ENCODE measurements at regions not wholly inside any gene's neighbourhood (a gene's known extent, or its start where the extent isn't known, plus 50 kb on each side); places are given as distances from the start of the nearest gene placed in this dataset.

DNA sequence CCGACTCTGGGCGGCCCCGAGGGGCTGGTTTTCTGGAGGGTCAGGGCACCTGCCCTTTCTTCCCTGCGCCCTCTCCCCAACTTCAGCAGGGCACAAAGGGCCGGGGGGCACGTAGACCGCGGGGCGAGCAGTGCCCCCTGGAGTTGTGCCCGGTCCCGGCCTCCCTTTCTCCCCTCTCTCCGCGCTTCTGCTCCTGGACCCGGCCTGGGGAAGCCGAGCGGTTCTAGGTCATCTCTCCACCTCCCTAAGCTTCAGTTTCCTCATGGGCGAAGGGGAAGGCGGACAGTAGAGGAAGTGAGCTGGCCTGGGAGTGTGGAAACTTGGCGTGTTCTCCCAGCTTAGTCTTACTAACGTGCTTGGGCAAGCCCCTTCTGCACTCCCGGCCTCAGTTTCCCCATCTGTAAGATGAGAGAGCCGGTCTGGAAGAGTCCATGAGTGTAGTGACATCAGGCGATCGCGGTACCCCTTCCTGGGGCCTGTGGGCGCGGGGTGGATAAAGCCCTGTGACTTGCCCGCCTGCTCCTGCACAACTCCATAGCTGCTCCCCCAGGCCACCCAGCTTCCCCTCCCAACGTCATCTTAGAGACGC is 158.6 kb upstream of the PARP11 start:
- H3K36me3 Mint-ChIP-seq (ENCODE audit: low read depth), result no peaks in the 10 kb centered on the region
- ChIA-PET POLR2A (interaction anchor here (0.7 to 1.5 kb wide), 5 partner anchors 30 to 244 kb away, joined by 3 to 5 read pairs (median 4); no protein-coding TSS in a partner anchor), CTCF (interaction anchor here (1.0 to 1.4 kb wide), 4 partner anchors 9 to 244 kb away, joined by 3 to 6 read pairs (median 4); no protein-coding TSS in a partner anchor)
- intact Hi-C loops (cut with micrococcal nuclease), result loop anchor here (10.0 kb wide), 1 partner anchor 147 kb away; no protein-coding TSS in a partner anchor
- TF ChIP-seq, protein P1, sequence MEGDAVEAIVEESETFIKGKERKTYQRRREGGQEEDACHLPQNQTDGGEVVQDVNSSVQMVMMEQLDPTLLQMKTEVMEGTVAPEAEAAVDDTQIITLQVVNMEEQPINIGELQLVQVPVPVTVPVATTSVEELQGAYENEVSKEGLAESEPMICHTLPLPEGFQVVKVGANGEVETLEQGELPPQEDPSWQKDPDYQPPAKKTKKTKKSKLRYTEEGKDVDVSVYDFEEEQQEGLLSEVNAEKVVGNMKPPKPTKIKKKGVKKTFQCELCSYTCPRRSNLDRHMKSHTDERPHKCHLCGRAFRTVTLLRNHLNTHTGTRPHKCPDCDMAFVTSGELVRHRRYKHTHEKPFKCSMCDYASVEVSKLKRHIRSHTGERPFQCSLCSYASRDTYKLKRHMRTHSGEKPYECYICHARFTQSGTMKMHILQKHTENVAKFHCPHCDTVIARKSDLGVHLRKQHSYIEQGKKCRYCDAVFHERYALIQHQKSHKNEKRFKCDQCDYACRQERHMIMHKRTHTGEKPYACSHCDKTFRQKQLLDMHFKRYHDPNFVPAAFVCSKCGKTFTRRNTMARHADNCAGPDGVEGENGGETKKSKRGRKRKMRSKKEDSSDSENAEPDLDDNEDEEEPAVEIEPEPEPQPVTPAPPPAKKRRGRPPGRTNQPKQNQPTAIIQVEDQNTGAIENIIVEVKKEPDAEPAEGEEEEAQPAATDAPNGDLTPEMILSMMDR (IDR thresholded peaks at IDR 0.05), result no peak
- H3K4me3 Mint-ChIP-seq, result peak overlapping the region; percentile 51
- no peaks in the 10 kb centered on the region for H3K9me3 Mint-ChIP-seq
- H3K27ac Mint-ChIP-seq, result no peak overlapping the region
- peaks cover 31% of the 10 kb centered on the region for H3K4me1 Mint-ChIP-seq (ENCODE audit: low read depth)
- ATAC-seq (no peak), DNase-seq (no peak)
- no peaks in the 10 kb centered on the region for H3K27me3 Mint-ChIP-seq

DNA sequence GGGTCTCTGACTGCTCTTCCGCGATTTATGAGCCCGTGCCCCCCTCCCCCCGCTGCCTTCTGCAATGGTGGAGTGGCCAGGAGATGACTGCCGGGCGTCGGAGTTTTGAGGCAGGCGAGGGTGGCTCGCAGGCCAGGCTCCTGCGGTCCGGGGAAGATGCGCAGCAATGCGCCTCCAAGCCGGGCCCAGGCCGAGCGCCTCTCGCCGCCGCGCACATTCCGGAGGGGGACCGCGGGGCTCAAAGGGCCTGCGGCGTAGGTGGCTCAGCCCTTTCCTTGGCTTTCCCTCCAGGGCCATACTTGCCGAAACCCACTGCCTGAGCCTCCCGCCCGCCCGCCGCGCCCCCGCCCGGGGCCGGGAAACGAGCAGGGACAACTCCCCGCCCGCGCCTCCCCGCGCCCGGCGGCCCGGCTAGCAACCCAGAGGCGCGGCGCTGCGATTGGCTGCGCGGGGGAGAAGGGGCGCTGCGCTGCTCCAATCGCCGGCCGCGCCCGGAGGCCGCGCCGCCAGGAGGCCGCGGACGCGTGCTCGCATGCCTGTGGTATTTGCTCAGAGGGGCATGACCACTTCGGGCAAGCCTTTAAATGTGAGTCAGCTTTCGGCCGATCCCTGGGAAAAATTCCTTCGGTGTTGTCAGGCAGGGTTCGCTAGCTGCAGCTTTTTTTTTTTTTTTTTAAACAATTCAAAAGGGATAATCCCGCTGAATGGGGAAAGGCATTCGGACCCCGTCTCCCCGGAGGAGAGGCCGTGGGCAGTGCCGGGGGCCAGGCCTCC is 157.9 kb upstream of the PARP11 start:
- ChIA-PET CTCF (interaction anchor here (0.7 to 5.9 kb wide), 4 partner anchors 7 to 246 kb away, joined by 3 to 30 read pairs (median 4); no protein-coding TSS in a partner anchor), POLR2A (interaction anchor here (1.0 to 1.5 kb wide), 3 partner anchors 30 to 267 kb away, joined by 3 to 4 read pairs (median 3); no protein-coding TSS in a partner anchor)
- peaks cover 37% of the 10 kb centered on the region for H3K4me1 Mint-ChIP-seq (ENCODE audit: low read depth)
- peak; percentile 77 for DNase-seq
- TF ChIP-seq, protein P1 (IDR thresholded peaks at IDR 0.05), result no peak
- peak overlapping the region; percentile 59 for H3K4me3 Mint-ChIP-seq
- peak; percentile 91 for ATAC-seq
- intact Hi-C loops (cut with micrococcal nuclease), result loop anchor here (10.0 kb wide), 1 partner anchor 146 kb away; no protein-coding TSS in a partner anchor
- peak overlapping the region; percentile 22 for H3K27ac Mint-ChIP-seq
- H3K27me3 Mint-ChIP-seq, result no peaks in the 10 kb centered on the region
- H3K9me3 Mint-ChIP-seq, result no peaks in the 10 kb centered on the region
- no peaks in the 10 kb centered on the region for H3K36me3 Mint-ChIP-seq (ENCODE audit: low read depth)

DNA sequence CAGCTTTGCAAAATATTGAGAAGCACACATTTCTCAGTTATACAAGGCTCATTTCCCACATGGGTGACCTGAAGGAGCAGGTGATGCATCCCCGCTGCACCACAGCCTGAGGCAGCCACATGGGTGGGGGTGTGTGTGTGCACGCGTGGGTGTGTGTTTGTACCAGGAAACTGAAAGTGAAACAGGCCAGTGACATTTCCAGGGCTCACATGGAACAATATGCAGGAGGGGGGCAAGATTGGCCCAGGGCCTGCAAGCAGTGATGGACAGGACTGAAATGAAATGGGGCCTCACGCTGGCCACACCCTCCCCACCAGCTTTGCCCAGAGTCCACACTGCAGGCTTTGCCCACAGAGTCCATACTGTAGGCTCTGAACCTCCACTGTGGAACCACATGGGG is 154.2 kb upstream of the PARP11 start:
- ChIA-PET POLR2A (interaction anchor here (1.0 to 1.5 kb wide), 5 partner anchors 39 to 249 kb away, joined by 3 to 4 read pairs (median 4); no protein-coding TSS in a partner anchor), CTCF (interaction anchor here (0.6 to 5.9 kb wide), 6 partner anchors 10 to 249 kb away, joined by 3 to 30 read pairs (median 4); no protein-coding TSS in a partner anchor)
- H3K27ac Mint-ChIP-seq, result peak overlapping the region; percentile 73
- DNase-seq, result peak; percentile 86
- intact Hi-C loops (cut with micrococcal nuclease), result no loop called here
- peak; percentile 62 for ATAC-seq
- no peaks in the 10 kb centered on the region for H3K27me3 Mint-ChIP-seq
- H3K9me3 Mint-ChIP-seq, result no peaks in the 10 kb centered on the region
- H3K4me3 Mint-ChIP-seq, result peak overlapping the region; percentile 11
- H3K36me3 Mint-ChIP-seq (ENCODE audit: low read depth), result no peaks in the 10 kb centered on the region
- peaks cover 43% of the 10 kb centered on the region for H3K4me1 Mint-ChIP-seq (ENCODE audit: low read depth)
- TF ChIP-seq, protein P1 (IDR thresholded peaks at IDR 0.05), result no peak

DNA sequence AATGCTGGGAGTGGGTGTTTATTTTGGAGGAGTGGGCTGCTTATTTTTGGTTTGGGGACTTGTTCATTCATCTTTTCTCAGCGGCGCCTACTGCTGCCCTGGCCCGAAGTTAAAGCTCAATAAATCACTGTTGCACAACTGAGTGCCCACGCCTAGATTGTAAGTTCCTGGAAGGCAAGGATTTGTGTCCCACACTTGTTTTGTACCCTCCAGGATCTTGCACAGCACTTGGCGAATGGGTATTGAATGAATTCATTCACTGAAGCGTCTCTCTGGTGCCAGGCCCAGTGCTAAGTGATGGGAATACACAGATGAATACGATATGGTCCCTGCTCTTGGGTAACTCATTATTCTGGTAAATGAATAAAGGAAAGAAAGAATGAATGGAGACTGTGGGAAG is 153.3 kb upstream of the PARP11 start:
- ATAC-seq, result no peak

More for the DNA sequence above, 153.3 kb upstream of the PARP11 start:
- intact Hi-C loops (cut with micrococcal nuclease), result no loop called here
- TF ChIP-seq, protein P1 (IDR thresholded peaks at IDR 0.05), result no peak
- Mint-ChIP-seq H3K27me3 (no peaks in the 10 kb centered on the region), H3K27ac (no peak overlapping the region), H3K4me1 (ENCODE audit: low read depth) (peaks cover 38% of the 10 kb centered on the region), H3K9me3 (no peaks in the 10 kb centered on the region), H3K4me3 (no peak overlapping the region), H3K36me3 (ENCODE audit: low read depth) (no peaks in the 10 kb centered on the region)
- ChIA-PET CTCF (interaction anchor here (1.0 to 5.9 kb wide), 5 partner anchors 11 to 250 kb away, joined by 3 to 30 read pairs (median 3); no protein-coding TSS in a partner anchor), POLR2A (interaction anchor here (1.0 to 1.4 kb wide), 3 partner anchors 242 to 265 kb away, joined by 3 to 4 read pairs (median 4); no protein-coding TSS in a partner anchor)
- no peak for DNase-seq

Data from activated CD8-positive, alpha-beta T cell treated with anti-CD3 and anti-CD28 coated beads for 36 hours (primary cell).